Psoas muscle (tissue), 7 donors: ENCODE measurements at regions not wholly inside any gene's neighbourhood (a gene's known extent, or its start where the extent isn't known, plus 50 kb on each side); places are given as distances from the start of the nearest gene placed in this dataset.

Experiments used
- ATAC-seq, 4 donors: fragments of 200-7000 bp; cut with Tn5 transposase; one replicate each; pipeline ENCODE4 v1.9.1; 2020; ENCODE audit warnings: moderate library complexity in 3 of 4, mild to moderate bottlenecking in 2 of 4
- DNase-seq, 2 donors: peaks; one replicate each; pipeline ENCODE4 v3.0.0-alpha.2; 2020
- H3K27ac ChIP-seq: fragments of 200-600 bp; one replicate; pipeline ENCODE4 v1.8.0; 2022
- H3K27me3 ChIP-seq, 3 donors: fragments of 200-600 bp in 1 of 3; one replicate each; pipeline versions ENCODE4 v1.6.1 to v1.8.0; 2013 to 2022; ENCODE audit warnings: low read length in 2 of 3, mild to moderate bottlenecking in 2 of 3, moderate library complexity in 1 of 3; ENCODE audit not compliant: insufficient read depth in 3 of 3
- H3K36me3 ChIP-seq, 2 donors: fragments of 200-600 bp in 1 of 2; one replicate each; pipeline versions ENCODE4 v1.6.1 to v1.8.0; 2013 to 2022; ENCODE audit warnings: low read depth in 1 of 2, mild to moderate bottlenecking in 1 of 2, moderate library complexity in 1 of 2; ENCODE audit not compliant: insufficient read depth in 1 of 2
- H3K4me1 ChIP-seq: fragments of 200-600 bp; one replicate; pipeline ENCODE4 v1.8.0; 2022
- H3K4me3 ChIP-seq: fragments of 200-600 bp; one replicate; pipeline ENCODE4 v1.8.0; 2022; ENCODE audit warnings: mild to moderate bottlenecking
- H3K9me3 ChIP-seq: fragments of 200-600 bp; one replicate; pipeline ENCODE4 v1.8.0; 2022
- CTCF ChIP-seq: fragments of 200-600 bp; IDR thresholded peaks from one replicate; pipeline ENCODE4 v1.8.0; 2022; ENCODE audit warnings: antibody characterized with exemption
- WGBS, 3 donors: extraction: QIAGEN DNeasy Blood & Tissue Kit; methylation state at CpG; one replicate each; pipeline versions ENCODE4 v1.1.6 to v1.1.7; 2013; 5-methylcytosine and 5-hydroxymethylcytosine counted together
- intact Hi-C, 2 donors: fragments of 100-400 bp; cut with DNase I; formaldehyde crosslinking; loops; one replicate each; pipeline versions ENCODE4 v1.11.0 to v1.14.2; 2022
- donor health status: healthy with polysubstance abuse.
- donor health status: DM: no; HTN: no; CAD: no; lungs with moderate emphysema.
- donor health status: Bipolar disorder and iron deficiency.
- donor health status: healthy.
- donor health status: DM: yes; HTN: yes; CAD: no.
- donor health status: DM: no; HTN: no; CAD: no.
- donor health status: DM: yes; HTN: yes; CAD: no.

GRCh38 chr14:101147848-101148247 is 244.3 kb upstream of the RTL1 start:
- WGBS, 3 donors, result 75 to 85% (median 80%) methylated on average over 2 of the region's 2 CpGs
- Histone ChIP-seq H3K36me3 (no peaks in the 10 kb centered on the region), H3K4me3 (no peak overlapping the region), H3K4me1 (no peaks in the 10 kb centered on the region), H3K9me3 (no peaks in the 10 kb centered on the region), H3K27me3 (peaks cover 0 to 2% (median 0%) of the 10 kb centered on the region in 3 donors), H3K27ac (no peak overlapping the region)
- no peak for ATAC-seq
- intact Hi-C loops, result no loop called here
- DNase-seq, result no peak
- TF ChIP-seq CTCF, result no peak

DNA sequence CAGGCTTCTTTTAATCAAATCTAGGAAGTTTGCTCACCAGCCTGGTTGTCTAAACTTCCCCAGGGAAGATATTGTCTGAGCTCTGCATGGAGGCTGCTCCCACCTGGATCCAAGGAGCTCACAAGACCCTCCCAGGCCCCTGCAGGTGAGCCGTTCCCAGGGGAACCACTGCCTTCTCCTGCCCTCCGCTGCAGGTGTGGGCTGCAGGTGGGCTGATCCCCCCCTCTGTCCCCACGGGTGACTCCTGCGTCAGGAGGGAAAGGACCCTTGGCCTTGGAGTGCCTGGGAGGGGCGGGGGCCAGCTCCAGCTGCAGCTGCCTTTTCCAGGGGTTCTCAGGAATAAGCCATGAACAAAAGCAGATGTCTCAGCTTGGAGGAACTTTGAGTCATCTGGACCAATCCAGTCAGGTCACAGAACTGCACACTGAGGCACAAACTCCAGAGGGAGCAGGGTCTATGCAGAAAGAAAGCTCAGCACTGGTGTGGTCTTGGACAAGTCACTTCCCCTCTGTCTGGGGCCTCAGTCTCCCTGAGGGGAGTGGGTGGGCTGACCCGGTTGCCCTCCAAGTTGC is 246.6 kb upstream of the RTL1 start:
- 46 to 57% (median 50%) methylated on average over 6 of the region's 6 CpGs for WGBS, 3 donors
- Histone ChIP-seq H3K27ac (no peak overlapping the region), H3K4me1 (no peaks in the 10 kb centered on the region), H3K9me3 (no peaks in the 10 kb centered on the region), H3K36me3 (no peaks in the 10 kb centered on the region), H3K4me3 (no peak overlapping the region), H3K27me3 (peaks cover 0 to 8% (median 0%) of the 10 kb centered on the region in 3 donors)
- TF ChIP-seq CTCF, result no peak
- no peak for DNase-seq
- no peak for ATAC-seq
- intact Hi-C loops, result no loop called here

- Histone ChIP-seq H3K27me3 (peaks cover 0 to 8% (median 0%) of the 10 kb centered on the region in 3 donors), H3K27ac (no peak overlapping the region), H3K4me3 (no peak overlapping the region), H3K4me1 (no peaks in the 10 kb centered on the region), H3K36me3 (no peaks in the 10 kb centered on the region), H3K9me3 (no peaks in the 10 kb centered on the region)
- intact Hi-C loops, result no loop called here
- no peak for DNase-seq
- TF ChIP-seq CTCF, result no peak
- no peak for ATAC-seq
- WGBS, 3 donors, result 49 to 53% (median 51%) methylated on average over 25 to 28 of the region's 28 CpGs
These were observed 247.9 kb upstream of the RTL1 start for GRCh38 chr14:101151226-101151926.

GRCh38 chr14:101151927-101152305 is 248.4 kb upstream of the RTL1 start:
- Histone ChIP-seq H3K9me3 (no peaks in the 10 kb centered on the region), H3K36me3 (no peaks in the 10 kb centered on the region), H3K4me1 (no peaks in the 10 kb centered on the region), H3K4me3 (no peak overlapping the region), H3K27ac (no peak overlapping the region), H3K27me3 (peaks cover 0 to 8% (median 0%) of the 10 kb centered on the region in 3 donors)
- intact Hi-C loops, result no loop called here
- 61 to 73% (median 65%) methylated on average over 18 of the region's 18 CpGs for WGBS, 3 donors
- TF ChIP-seq CTCF, result no peak
- ATAC-seq (no peak), DNase-seq (no peak)

DNA sequence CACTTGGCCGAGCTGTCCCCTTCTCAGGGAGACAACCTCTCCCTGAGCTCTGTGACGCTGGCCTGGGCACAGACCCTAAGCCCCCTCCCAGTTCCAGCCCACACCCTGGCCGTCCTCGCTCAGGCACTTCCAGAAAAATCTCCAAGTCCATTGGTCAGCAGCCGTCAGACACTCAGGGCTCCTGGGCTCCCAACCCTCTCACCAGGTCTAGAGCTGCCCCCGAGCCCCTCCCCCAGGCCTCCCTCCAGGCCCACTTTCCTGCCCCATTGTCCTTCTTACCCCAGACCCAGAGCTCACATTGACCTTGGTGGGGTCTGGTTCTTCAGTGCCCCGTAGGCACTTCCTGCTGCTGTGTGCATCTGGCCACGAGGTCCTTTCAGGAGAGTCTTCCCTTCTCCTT is 249.3 kb upstream of the RTL1 start:
- intact Hi-C loops, result no loop called here
- no peak for TF ChIP-seq CTCF
- Histone ChIP-seq H3K9me3 (no peaks in the 10 kb centered on the region), H3K27me3 (peaks cover 0 to 8% (median 0%) of the 10 kb centered on the region in 3 donors), H3K27ac (no peak overlapping the region), H3K4me1 (no peaks in the 10 kb centered on the region), H3K36me3 (no peaks in the 10 kb centered on the region), H3K4me3 (no peak overlapping the region)
- WGBS, 3 donors, result 86 to 91% (median 86%) methylated on average over 8 of the region's 8 CpGs
- no peak for DNase-seq
- ATAC-seq, result no peak
